Frontal cortex (tissue), 3 donors: ENCODE measurements at regions not wholly inside any gene's neighbourhood (a gene's known extent, or its start where the extent isn't known, plus 50 kb on each side); places are given as distances from the start of the nearest gene placed in this dataset.

Experiments used
- DNase-seq, 2 donors: peaks; one replicate each; pipeline ENCODE4 v3.0.0; 2012; ENCODE audit warnings: low spot score in 2 of 2
- FAIRE-seq: peaks from 2 replicates; lab custom pipeline; 2012; peaks lifted over from hg19 to GRCh38; lab: Jason Lieb, UNC
- donor health status: control.
- donor health status: control.
- donor health status: control.

DNA sequence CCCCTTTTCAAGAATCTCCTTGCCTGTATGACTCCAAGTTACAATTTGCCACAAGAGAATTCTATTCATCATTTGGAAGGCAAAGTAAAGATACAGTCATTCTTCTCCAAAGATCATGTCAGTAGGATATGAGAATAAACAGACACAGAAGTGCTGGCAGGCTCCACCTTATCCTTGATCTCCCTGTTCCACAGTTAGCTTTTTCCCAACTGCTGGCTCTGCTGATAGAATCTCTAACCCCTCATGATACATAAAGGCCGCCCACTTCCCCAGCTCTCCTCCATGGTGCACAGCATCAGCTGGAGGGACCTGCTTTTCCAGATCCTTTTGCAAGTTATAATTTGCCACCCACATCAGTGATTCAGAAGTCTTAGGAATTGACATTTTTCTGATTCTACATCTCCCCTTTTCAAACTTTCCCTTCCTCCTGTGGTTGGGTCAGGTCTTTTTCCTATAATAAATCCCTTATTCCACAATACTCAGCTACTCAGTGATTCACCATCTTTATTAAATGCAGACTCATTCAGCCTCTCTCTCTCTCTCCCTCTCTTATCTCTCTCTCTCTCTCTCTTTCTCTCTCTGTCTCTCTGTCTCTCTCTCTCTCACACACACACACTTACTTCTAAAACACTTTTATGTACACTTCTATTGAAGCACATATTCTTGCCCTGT is 465.4 kb downstream of the GBE1 start:
- FAIRE-seq (no peak), DNase-seq (no peak)

DNA sequence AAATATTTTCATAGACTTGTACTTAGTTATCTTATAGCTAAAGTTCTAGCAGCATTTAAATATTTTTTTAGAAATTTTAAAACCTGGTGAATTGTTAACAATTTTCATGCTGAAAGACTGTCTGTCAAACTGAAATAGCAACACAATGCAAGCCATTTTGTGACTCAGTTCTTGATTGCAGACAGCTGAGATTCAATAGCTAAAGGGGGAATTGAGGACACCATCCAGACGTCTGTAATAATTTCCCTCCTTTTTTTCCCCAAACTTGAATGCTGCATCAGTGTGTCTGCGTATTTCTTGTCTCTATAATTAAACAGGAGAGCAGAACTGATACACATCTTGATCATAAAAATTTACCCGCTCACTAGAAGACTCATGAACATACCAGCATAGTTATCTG is 468.3 kb downstream of the GBE1 start:
- FAIRE-seq (no peak), DNase-seq (no peak)

DNA sequence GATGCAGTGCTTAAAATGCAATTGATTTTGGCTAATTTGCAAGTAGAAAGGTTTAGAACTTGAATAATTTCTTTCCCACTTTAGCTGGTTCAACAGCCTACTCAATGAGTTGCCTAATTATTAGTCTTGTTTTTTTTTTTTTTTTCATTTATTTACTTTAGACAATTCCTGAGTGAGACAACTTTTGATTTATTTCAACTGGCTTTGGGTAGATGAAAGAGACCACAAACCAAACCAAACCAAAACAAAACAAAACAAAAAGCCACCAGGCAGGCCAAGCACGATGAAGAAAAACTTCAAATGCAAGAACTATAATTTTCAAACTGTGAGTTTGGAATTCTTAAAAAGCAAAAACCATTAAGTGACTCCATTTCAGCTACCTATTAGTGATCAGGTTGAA is 469.9 kb downstream of the GBE1 start:
- no peak for FAIRE-seq
- no peak for DNase-seq

DNA sequence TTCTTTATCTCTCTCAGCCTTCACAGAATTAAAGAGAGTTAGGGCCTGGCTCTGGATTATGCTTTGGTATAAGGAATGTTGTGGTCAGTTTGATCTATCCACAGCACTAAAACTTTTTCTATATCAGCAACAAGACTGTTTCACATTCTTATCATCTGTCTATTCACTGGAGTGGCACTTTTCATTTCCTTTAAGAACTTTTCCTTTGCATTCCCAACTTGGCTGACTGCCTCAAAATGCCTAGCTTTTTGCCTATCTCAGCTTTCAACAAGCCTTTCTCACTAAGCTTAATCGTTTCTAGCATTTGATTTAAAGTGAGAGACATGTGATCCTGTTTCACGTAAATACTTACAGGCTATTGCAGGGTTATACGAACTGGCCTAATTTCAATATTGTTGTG is 471.8 kb downstream of the GBE1 start:
- FAIRE-seq = no peak
- DNase-seq = no peak

- DNase-seq = no peak
- no peak for FAIRE-seq
These were observed 481.7 kb downstream of the GBE1 start for GRCh38 chr3:81279481-81280379.

GRCh38 chr3:81277853-81278252 is 483.6 kb downstream of the GBE1 start:
- DNase-seq = no peak
- FAIRE-seq = no peak

DNA sequence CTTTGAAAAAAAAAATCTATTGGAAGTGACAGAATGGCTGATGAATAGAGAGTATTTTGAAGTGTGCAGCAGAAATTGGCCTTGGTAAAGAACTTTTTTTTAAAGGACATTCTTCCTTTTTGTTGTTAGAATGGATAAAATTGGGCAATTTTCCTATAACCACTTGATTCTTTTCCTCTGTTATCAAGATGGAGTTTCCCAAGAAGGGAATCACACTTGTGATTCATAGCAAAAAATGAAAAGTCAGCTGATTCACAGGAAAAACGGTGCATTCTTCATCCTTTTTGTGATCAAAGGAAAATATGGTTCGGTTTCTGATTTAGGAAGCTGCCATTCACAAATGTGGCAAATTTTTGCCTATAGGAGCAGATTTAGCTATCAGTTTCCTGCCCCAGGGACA is 486.8 kb downstream of the GBE1 start:
- no peak for DNase-seq

GRCh38 chr3:81270603-81271379 is 490.7 kb downstream of the GBE1 start:
- no peak for FAIRE-seq
- no peak for DNase-seq

More for the DNA sequence above, 486.8 kb downstream of the GBE1 start:
- FAIRE-seq = no peak

GRCh38 chr3:81268526-81268925 is 492.9 kb downstream of the GBE1 start:
- DNase-seq (no peak), FAIRE-seq (no peak)

DNA sequence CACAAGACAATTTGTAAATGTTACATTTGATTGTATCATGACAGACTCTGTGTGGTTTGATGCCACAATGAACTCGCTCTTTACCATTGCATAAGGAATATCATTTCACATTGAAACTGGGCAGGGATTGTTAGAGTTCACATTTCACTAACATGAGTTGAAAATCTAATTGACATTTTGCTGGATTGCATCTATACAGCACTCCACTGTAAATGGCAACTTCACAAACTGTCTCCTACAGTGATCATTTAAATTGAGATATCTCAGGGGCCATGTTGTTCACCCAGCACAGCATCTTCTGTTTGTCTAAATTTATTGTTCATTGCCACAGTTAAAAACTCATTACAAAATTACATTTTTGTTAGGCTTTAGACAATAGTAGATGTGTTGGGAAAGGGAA is 499.4 kb downstream of the GBE1 start:
- DNase-seq = no peak
- FAIRE-seq = no peak

DNA sequence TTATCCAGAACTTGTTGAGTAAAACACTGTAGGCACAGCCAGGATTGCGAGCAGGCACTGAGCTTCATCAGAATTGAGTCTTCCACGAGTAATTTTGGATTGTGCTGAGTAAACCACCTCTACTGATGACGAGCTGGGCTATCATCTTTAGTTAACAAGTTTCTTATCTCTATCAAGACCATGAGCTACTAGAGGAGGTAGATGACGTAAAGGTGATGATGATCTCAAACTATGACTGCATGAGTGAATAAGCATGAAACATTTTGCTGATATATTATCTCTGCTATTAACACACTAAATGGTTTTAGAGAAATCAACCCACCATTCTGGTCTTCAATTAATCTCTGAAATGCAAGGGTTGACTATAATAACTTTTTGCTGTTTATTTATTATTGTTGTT is 506.0 kb downstream of the GBE1 start:
- no peak for DNase-seq
- no peak for FAIRE-seq

DNA sequence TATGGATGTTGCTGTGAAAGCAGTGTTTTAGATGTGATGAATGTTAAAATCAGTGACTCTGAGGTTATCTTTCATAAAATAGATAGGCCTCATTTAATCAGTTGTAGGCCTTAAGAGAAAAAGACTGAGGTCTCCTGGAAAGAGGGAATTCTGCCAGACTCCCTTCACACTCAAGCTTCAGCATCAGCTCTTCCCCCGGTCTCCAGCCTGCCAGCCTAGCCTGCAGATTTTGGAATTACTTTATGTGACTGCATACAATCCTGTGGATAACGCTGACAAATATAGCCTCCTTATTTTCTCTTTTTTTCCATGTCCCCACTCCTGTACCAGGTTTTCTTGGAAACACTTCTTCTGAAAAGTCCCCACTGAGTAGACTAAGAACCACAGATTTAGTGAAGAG is 510.3 kb downstream of the GBE1 start:
- FAIRE-seq (no peak), DNase-seq (no peak)

DNA sequence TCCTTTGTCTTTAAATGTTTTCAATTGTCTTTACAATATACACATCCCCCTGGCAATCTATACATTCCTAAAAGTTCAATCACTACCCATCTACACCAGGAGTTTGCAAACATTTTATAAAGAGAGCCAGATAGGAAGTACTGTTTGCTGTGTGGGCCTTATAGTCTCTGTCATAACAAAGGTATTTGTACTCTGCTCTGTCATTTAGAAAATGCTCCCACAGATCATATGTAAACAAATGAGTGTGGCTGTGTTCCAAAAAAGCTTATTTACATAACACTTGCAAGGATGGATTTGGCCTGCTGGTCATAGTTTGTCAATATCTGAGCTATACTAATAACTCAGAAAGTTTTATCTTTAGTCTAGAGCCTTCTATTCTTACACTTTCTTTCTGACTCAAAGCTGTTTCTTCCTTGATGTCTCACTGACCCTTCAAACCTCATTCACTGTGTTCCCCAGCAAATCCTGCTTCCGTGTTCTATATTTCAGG is 511.9 kb downstream of the GBE1 start:
- FAIRE-seq = no peak
- no peak for DNase-seq

DNA sequence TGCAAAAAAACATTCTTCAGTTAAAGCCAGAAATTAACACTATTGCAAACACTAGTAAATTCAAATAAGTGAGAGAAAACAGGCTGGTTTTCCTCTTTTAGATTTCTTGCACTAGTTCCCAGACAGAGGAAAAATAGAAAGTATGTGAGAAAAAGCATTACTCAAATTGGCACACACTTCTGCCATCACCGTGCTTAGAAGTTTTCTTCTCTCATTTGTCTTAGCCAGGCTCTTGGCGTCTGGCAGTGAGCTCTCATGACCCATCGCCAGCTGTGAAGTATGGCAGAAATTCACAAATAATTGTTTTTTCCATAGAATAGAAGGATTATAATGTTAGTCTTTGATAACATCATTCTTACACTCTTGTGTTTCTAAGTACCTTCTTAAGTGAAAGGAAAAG is 515.9 kb downstream of the GBE1 start:
- no peak for FAIRE-seq

GRCh38 chr3:81245043-81245442 is 516.4 kb downstream of the GBE1 start:
- FAIRE-seq (no peak), DNase-seq (no peak)

More for the DNA sequence above, 515.9 kb downstream of the GBE1 start:
- no peak for DNase-seq

DNA sequence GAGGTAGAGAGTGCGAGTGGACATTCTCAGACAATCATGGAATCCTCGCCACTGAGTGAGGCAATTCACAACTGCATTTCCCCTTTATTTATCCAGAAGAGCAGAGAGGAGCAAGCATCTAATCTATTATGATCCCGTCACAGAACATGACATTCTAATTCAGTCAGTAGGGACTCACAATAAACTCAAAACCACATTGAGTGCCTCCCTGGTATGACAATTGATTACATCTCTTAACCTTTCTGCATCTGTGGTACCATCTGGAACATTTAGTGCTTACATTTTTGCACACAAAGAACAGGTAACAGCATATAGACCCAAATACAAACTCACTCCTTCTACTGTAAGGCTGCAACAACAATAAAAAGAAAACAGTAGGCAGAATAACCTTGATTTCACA is 517.2 kb downstream of the GBE1 start:
- FAIRE-seq (no peak), DNase-seq (no peak)

DNA sequence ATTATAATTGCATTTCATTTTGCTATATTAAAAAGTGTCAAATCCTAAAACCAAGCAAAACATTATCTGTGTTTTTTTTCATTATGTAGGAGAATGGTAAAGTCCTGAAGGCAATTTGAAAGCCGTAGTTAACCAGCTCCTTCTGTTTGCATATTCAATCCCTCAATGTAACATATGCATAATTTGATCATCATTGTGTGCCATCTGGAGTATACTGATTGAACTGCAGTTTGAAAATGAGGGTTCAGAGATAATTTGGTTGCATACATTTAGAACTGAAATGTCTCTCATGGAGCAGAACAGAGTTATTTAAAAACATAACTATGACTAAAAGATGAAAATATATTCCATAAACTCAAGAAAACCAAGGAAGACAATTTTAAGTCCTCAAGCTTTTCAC is 518.6 kb downstream of the GBE1 start:
- no peak for DNase-seq
- no peak for FAIRE-seq

DNA sequence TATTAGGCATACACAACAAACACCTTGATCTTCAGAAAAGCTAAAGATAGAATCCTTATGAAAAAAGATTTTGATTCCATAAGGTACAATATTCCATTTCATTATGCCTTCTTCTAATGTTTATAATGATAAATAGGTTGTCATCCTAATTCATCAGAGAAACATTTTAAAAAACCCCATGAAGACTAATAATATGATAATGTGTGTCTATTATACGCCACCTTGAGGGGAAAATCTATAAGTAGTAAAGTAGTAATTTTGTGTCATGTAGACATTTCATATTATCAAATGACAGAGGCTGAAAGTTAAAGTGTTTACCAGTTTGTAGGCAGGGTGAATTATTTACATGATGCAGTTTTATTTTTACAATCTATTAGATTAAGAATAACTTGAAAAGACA is 524.3 kb downstream of the GBE1 start:
- no peak for DNase-seq
- no peak for FAIRE-seq

- no peak for FAIRE-seq
- DNase-seq = no peak
These were observed 543.4 kb downstream of the GBE1 start for GRCh38 chr3:81218023-81218422.

DNA sequence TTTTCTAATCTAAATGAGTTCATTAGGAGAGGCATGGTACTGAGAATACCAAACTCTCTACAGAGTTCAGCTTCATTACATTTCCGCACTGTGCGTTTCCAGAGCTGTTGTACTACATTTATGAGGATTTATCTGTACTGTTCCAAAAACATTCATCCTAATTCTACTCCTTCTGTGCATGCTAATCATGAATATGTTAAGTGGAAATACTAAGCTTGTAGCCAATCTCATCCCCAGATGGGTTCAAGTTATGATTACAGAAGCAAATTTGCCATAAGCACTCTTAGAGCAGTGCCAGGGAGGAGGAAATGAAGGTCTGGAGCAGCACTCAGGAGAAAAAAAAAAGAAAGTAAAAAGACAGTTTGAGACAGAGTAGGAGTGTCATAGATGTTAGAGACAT is 544.3 kb downstream of the GBE1 start:
- FAIRE-seq (no peak), DNase-seq (no peak)

DNA sequence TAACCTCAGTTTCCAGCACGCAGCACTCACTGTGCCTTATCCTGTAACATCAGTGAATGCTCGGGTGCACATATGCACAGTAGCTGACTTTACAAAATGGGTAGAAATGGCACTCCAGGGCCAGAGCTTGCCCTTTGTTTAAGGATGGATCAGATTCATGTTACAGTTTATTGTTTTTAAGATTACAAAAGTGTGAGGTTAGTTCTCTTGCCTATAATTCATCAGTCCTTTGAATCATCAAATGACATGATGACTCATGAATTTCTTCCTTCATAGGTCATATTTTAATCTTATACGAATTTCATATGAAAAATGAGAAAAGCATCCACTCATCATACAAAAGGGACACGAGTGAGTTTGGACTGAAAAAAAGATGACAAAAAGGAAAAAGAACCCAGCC is 545.3 kb downstream of the GBE1 start:
- FAIRE-seq = no peak
- DNase-seq = no peak
